ENCODE measurements at regions not wholly inside any gene's neighbourhood (a gene's known extent, or its start where the extent isn't known, plus 50 kb on each side); places are given as distances from the start of the nearest gene placed in this dataset.
"Not testable (repeated sequence)": the region's sequence is repeated elsewhere in the genome, so short reads cannot be mapped to it uniquely, and the experiment has no call there.

GRCh38 chr3:177622982-177623617 lies 425.8 kb upstream of the TBL1XR1 start:
- DNase-seq: no peak
- Histone ChIP-seq H3K4me3 (no peak overlapping the region), H3K27ac (peak overlapping the region in 3 of 4 donors; percentile 27 to 54 (median 38)), H3K27me3 (no peaks in the 10 kb centered on the region), H3K4me1 (peaks cover 0 to 38% (median 30%) of the 10 kb centered on the region in 4 donors), H3K36me3 (no peaks in the 10 kb centered on the region), H3K9me3 (no peaks in the 10 kb centered on the region)
- WGBS, 2 donors: 68 to 86% methylated on average over 5 of the region's 5 CpGs
- intact Hi-C loops (cut with DNase I): no loop called here
- TF ChIP-seq POLR2AphosphoS5 (IDR thresholded peaks at IDR 0.05) (no peak), POLR2A (IDR thresholded peaks at IDR 0.05) (no peak), CTCF (IDR thresholded peaks at IDR 0.05) (no peak), EP300 (IDR thresholded peaks at IDR 0.05) (no peak)

- 55 to 84% methylated on average over 13 of the region's 13 CpGs for WGBS, 2 donors
- Histone ChIP-seq H3K4me1 (peaks cover 0 to 22% (median 16%) of the 10 kb centered on the region in 4 donors), H3K9me3 (no peaks in the 10 kb centered on the region), H3K36me3 (no peaks in the 10 kb centered on the region), H3K4me3 (no peak overlapping the region), H3K27me3 (no peaks in the 10 kb centered on the region), H3K27ac (no peak overlapping the region)
- TF ChIP-seq POLR2AphosphoS5 (IDR thresholded peaks at IDR 0.05) (no peak), EP300 (IDR thresholded peaks at IDR 0.05) (no peak), POLR2A (IDR thresholded peaks at IDR 0.05) (no peak), CTCF (IDR thresholded peaks at IDR 0.05) (no peak)
- DNase-seq: no peak
- intact Hi-C loops (cut with DNase I): no loop called here
These were observed 427.5 kb upstream of the TBL1XR1 start for GRCh38 chr3:177624528-177625495.

GRCh38 chr3:177626045-177626444 lies 428.8 kb upstream of the TBL1XR1 start:
- intact Hi-C loops (cut with DNase I): no loop called here
- Histone ChIP-seq H3K9me3 (no peaks in the 10 kb centered on the region), H3K4me3 (no peak overlapping the region), H3K27me3 (no peaks in the 10 kb centered on the region), H3K27ac (no peak overlapping the region), H3K4me1 (peaks cover 0 to 12% (median 12%) of the 10 kb centered on the region in 4 donors), H3K36me3 (no peaks in the 10 kb centered on the region)
- TF ChIP-seq CTCF (IDR thresholded peaks at IDR 0.05): no peak
- no peak for TF ChIP-seq POLR2AphosphoS5 (IDR thresholded peaks at IDR 0.05)
- TF ChIP-seq EP300 (IDR thresholded peaks at IDR 0.05): no peak
- 95 to 97% methylated on average over 2 of the region's 2 CpGs for WGBS, 2 donors
- DNase-seq: no peak

- H3K27me3 ChIP-seq; H3K9me3 ChIP-seq; H3K4me3 ChIP-seq; H3K27ac ChIP-seq; DNase-seq; H3K36me3 ChIP-seq; intact Hi-C loops (cut with DNase I); H3K4me1 ChIP-seq: not testable (repeated sequence)
These were observed 430.9 kb upstream of the TBL1XR1 start for GRCh38 chr3:177628095-177628719.

- intact Hi-C loops (cut with DNase I): no loop called here
- TF ChIP-seq EP300 (IDR thresholded peaks at IDR 0.05) (no peak), CTCF (IDR thresholded peaks at IDR 0.05) (no peak), POLR2A (IDR thresholded peaks at IDR 0.05) (no peak), POLR2AphosphoS5 (IDR thresholded peaks at IDR 0.05) (no peak)
- WGBS, 2 donors: 91 to 92% methylated on average over 3 of the region's 3 CpGs
These were observed 432.0 kb upstream of the TBL1XR1 start for GRCh38 chr3:177629276-177629675.

More at GRCh38 chr3:177629276-177629675, 432.0 kb upstream of the TBL1XR1 start:
- Histone ChIP-seq H3K9me3 (no peaks in the 10 kb centered on the region), H3K4me3 (no peak overlapping the region), H3K27ac (no peak overlapping the region), H3K4me1 (peaks cover 0 to 4% (median 0%) of the 10 kb centered on the region in 4 donors), H3K36me3 (no peaks in the 10 kb centered on the region), H3K27me3 (no peaks in the 10 kb centered on the region)
- DNase-seq: no peak
